Thyroid gland (tissue), 4 donors: ENCODE measurements at regions not wholly inside any gene's neighbourhood (a gene's known extent, or its start where the extent isn't known, plus 50 kb on each side); places are given as distances from the start of the nearest gene placed in this dataset.

Experiments used
- DNase-seq, 2 donors: peaks; one replicate each; pipeline ENCODE4 v3.0.0-alpha.2; 2019
- H3K27ac ChIP-seq, 3 donors: fragments of 200-600 bp; sonication (generic); 1 replicate in 2 of 3; 2 replicates in 1 of 3; pipeline ENCODE4 v1.5.1; 2016 to 2019; ENCODE audit warnings: mild to moderate bottlenecking in 1 of 3, moderate library complexity in 1 of 3
- H3K27me3 ChIP-seq: fragments of 200-600 bp; sonication (generic); one replicate; pipeline ENCODE4 v1.5.1; 2019
- H3K36me3 ChIP-seq, 2 donors: fragments of 200-600 bp; sonication (generic); one replicate each; pipeline ENCODE4 v1.5.1; 2016 to 2019
- H3K4me1 ChIP-seq, 2 donors: fragments of 200-600 bp; sonication (generic); one replicate each; pipeline ENCODE4 v1.5.1; 2017 to 2019
- H3K4me3 ChIP-seq, 3 donors: fragments of 200-600 bp; sonication (generic); replicated peaks in 1 of 3; 1 replicate in 2 of 3; 2 replicates in 1 of 3; pipeline ENCODE4 v1.5.1; 2016; ENCODE audit warnings: mild to moderate bottlenecking in 1 of 3
- H3K9me3 ChIP-seq: fragments of 200-600 bp; sonication (generic); one replicate; pipeline ENCODE4 v1.5.1; 2017
- CTCF ChIP-seq, 6 experiments: fragments of 200-600 bp in 3 of 6; fragments of 450-650 bp in 3 of 6; sonication (generic) in 3 of 6; IDR thresholded peaks; one replicate each; pipeline ENCODE4 v1.5.1; 2016 to 2019; ENCODE audit warnings: antibody characterized with exemption in 6 of 6, mild to moderate bottlenecking in 2 of 6, inconsistent platforms in 1 of 6, moderate library complexity in 1 of 6
- POLR2A ChIP-seq, 2 donors: fragments of 450-650 bp; IDR thresholded peaks; one replicate each; pipeline ENCODE4 v1.6.1; 2017; ENCODE audit warnings: antibody characterized with exemption in 2 of 2, mild to moderate bottlenecking in 2 of 2, moderate library complexity in 1 of 2
- WGBS, 2 donors: methylation state at CpG; one replicate each; pipeline ENCODE4 v1.1.5; 2017; 5-methylcytosine and 5-hydroxymethylcytosine counted together
- intact Hi-C: fragments of 100-400 bp; cut with DNase I; formaldehyde crosslinking; loops from one replicate; pipeline ENCODE4 v1.15.1; 2023

GRCh38 chr4:19999775-20000414 is 251.8 kb upstream of the SLIT2 start:
- intact Hi-C loops, result no loop called here
- Histone ChIP-seq H3K4me1 (peaks cover 4 to 7% of the 10 kb centered on the region in 2 donors), H3K9me3 (no peaks in the 10 kb centered on the region), H3K36me3 (no peaks in the 10 kb centered on the region), H3K27ac (no peak overlapping the region), H3K4me3 (no peak overlapping the region), H3K27me3 (no peaks in the 10 kb centered on the region)
- TF ChIP-seq CTCF (IDR thresholded peaks at IDR 0.05) (no peak), POLR2A (IDR thresholded peaks at IDR 0.05) (no peak)
- DNase-seq, result no peak
- WGBS, 2 donors, result 65 to 78% methylated on average over 4 of the region's 4 CpGs

GRCh38 chr4:19999276-19999675 is 252.4 kb upstream of the SLIT2 start:
- 80% methylated on average over 1 of the region's 1 CpG for WGBS, 2 donors
- TF ChIP-seq POLR2A (IDR thresholded peaks at IDR 0.05) (no peak), CTCF (IDR thresholded peaks at IDR 0.05) (no peak)
- intact Hi-C loops, result no loop called here
- H3K27ac ChIP-seq, result no peak overlapping the region
- H3K4me3 ChIP-seq, result no peak overlapping the region
- DNase-seq, result no peak
- H3K9me3 ChIP-seq, result no peaks in the 10 kb centered on the region
- no peaks in the 10 kb centered on the region for H3K36me3 ChIP-seq
- H3K27me3 ChIP-seq, result no peaks in the 10 kb centered on the region
- H3K4me1 ChIP-seq, result peaks cover 4 to 7% of the 10 kb centered on the region in 2 donors

GRCh38 chr4:19993242-19993641 is 258.5 kb upstream of the SLIT2 start:
- Histone ChIP-seq H3K27me3 (no peaks in the 10 kb centered on the region), H3K4me1 (no peaks in the 10 kb centered on the region), H3K36me3 (no peaks in the 10 kb centered on the region), H3K9me3 (no peaks in the 10 kb centered on the region), H3K27ac (no peak overlapping the region), H3K4me3 (no peak overlapping the region)
- WGBS, 2 donors, result 67 to 77% methylated on average over 2 of the region's 2 CpGs
- no peak for TF ChIP-seq CTCF (IDR thresholded peaks at IDR 0.05)
- no peak for TF ChIP-seq POLR2A (IDR thresholded peaks at IDR 0.05)
- DNase-seq, result no peak
- intact Hi-C loops, result no loop called here

- TF ChIP-seq CTCF (IDR thresholded peaks at IDR 0.05) (no peak), POLR2A (IDR thresholded peaks at IDR 0.05) (no peak)
- intact Hi-C loops, result no loop called here
Observed at GRCh38 chr4:19992471-19993093, 259.1 kb upstream of the SLIT2 start.

GRCh38 chr4:19987746-19988145 is 264.0 kb upstream of the SLIT2 start:
- DNase-seq, result no peak
- Histone ChIP-seq H3K36me3 (no peaks in the 10 kb centered on the region), H3K4me1 (no peaks in the 10 kb centered on the region), H3K4me3 (no peak overlapping the region), H3K27me3 (no peaks in the 10 kb centered on the region), H3K9me3 (no peaks in the 10 kb centered on the region), H3K27ac (no peak overlapping the region)
- TF ChIP-seq POLR2A (IDR thresholded peaks at IDR 0.05) (no peak), CTCF (IDR thresholded peaks at IDR 0.05) (no peak)
- intact Hi-C loops, result no loop called here

More at GRCh38 chr4:19992471-19993093, 259.1 kb upstream of the SLIT2 start:
- H3K27me3 ChIP-seq, result no peaks in the 10 kb centered on the region
- no peak overlapping the region for H3K4me3 ChIP-seq
- 85 to 86% methylated on average over 4 of the region's 4 CpGs for WGBS, 2 donors
- DNase-seq, result no peak
- no peaks in the 10 kb centered on the region for H3K36me3 ChIP-seq
- H3K4me1 ChIP-seq, result no peaks in the 10 kb centered on the region
- no peaks in the 10 kb centered on the region for H3K9me3 ChIP-seq
- no peak overlapping the region for H3K27ac ChIP-seq
